ENCODE measurements at regions not wholly inside any gene's neighbourhood (a gene's known extent, or its start where the extent isn't known, plus 50 kb on each side); places are given as distances from the start of the nearest gene placed in this dataset.

GRCh38 chr16:79498928-79499327 is 101.6 kb downstream of the MAF start:
- no peak for DNase-seq (ENCODE audit: low spot score)
- ATAC-seq, result no peak

- ATAC-seq (no peak), DNase-seq (ENCODE audit: low spot score) (no peak)
Measured at GRCh38 chr16:79497606-79498350, 102.8 kb downstream of the MAF start.

GRCh38 chr16:79493911-79494310 is 106.6 kb downstream of the MAF start:
- ATAC-seq (no peak), DNase-seq (ENCODE audit: low spot score) (no peak)

DNA sequence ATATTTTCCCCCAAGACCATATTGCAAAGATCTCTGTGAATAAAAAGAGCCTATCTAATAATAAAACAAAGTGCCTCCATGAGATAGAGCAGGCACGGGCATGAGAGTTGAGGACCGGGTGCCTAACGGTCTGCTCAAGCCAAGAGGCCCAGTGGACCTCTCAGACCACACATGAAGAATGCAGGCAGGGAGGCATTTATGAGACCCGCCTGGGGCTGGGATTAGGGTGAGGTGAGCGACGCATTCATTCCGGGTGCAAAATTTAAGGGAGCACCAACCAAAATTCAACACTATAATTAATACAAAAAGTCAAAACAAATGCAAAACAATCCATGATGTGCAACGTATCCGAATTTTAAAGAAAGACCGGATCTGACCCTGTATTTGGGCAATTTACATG is 108.5 kb downstream of the MAF start:
- no peak for ATAC-seq
- DNase-seq (ENCODE audit: low spot score), result no peak

GRCh38 chr16:79485020-79485419 is 115.5 kb downstream of the MAF start:
- DNase-seq (ENCODE audit: low spot score) (no peak), ATAC-seq (no peak)

DNA sequence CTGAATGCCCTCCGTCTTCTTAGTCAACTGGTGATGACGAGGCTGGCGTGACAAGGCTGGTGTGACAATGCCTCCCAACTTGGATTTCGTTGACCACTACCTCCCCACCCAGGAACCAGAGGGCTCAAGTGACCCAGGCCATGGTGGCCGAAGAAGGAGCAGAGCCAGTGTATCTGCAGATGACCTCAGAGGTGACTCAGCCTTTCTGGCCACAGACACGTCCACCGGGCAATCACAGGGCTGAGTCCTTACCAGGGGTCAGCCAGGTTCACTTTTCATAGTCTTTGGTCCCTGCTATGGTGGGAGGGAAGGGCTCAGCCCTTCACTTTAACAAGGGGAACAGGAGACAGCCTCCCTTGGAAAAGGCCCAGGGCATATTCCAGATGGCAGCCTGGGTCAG is 116.3 kb downstream of the MAF start:
- no peak for ATAC-seq

DNA sequence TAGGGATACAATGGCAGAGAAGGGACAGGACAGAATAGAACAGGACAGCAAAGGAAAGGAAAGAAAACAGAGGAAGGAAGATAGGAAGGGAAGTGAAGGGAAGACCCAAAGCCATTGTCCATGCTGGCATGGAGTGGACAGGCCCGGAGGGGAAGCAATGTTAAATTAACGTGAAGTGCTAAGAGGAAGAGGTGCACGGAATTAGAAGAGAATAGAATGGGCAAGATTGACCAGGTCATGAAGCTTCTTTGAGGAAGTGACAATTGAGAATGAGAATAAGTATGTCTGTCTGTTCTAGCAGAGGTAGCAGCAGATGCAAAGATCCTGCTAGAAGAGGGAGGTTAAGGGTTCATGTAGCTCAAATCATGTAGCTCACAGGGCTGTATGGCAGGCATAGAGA is 117.2 kb downstream of the MAF start:
- no peak for DNase-seq (ENCODE audit: low spot score)
- ATAC-seq, result no peak

More for the DNA sequence above, 116.3 kb downstream of the MAF start:
- DNase-seq (ENCODE audit: low spot score), result no peak

DNA sequence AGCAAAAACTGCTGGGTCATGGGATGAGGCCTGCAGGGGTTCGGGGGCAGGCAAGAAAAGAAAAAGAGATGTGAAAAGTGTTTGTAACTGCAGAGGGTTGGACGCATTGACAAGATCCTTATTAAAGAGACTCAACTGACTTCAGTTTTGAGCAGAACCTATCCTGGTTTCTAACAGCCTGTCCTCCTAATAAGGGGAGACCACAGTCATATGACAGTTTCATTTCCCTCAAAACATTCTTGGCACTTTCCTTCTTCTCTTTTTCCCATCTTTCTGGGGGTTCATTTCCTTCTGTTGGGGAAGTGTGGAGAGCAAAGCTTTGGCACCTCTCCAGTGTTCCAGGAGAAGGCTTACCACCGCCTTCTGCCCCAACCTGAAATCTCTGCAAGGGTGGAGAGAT is 118.5 kb downstream of the MAF start:
- ATAC-seq, result peak; percentile 28

DNA sequence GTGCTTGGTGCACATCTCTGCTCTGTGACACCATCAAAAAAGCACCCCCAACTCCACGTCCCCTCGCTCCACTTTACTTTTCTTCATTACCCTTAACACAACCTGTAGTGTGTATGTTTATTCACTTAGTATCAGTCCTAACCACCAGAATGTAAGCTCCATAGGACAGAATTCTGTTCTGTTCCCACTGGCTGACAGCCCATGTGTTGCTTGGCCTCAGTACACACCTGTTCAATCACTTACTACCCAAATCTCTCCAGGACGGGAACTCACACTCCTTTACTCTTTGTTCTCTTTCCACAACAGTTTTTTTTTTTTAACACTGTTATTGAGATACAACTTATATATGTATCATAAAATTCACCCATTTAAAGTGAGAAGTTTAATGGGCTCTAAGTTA is 119.6 kb downstream of the MAF start:
- DNase-seq (ENCODE audit: low spot score), result no peak
- ATAC-seq, result no peak

More for the DNA sequence above, 118.5 kb downstream of the MAF start:
- no peak for DNase-seq (ENCODE audit: low spot score)

DNA sequence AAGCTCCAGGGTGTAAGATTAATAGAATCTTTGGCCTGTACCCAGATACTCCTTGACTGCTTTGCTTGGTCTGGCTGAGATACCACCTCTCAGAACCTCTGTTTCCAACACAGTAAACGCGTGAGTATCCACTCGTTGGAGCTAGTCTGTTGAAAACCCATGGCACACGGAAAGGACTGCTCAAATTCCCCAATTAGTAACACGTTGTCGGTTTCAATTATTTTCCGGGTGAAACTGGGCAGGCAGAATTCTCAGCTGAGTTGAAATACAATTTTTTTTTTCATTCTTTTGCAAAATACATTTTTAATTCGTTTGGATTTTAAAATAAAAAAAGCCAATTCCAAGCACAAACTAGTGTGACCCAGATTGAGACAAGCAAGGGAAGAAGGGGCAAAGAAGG is 120.5 kb downstream of the MAF start:
- ATAC-seq (no peak), DNase-seq (ENCODE audit: low spot score) (no peak)

- no peak for DNase-seq (ENCODE audit: low spot score)
- no peak for ATAC-seq
Measured at GRCh38 chr16:79476580-79476979, 124.0 kb downstream of the MAF start.

DNA sequence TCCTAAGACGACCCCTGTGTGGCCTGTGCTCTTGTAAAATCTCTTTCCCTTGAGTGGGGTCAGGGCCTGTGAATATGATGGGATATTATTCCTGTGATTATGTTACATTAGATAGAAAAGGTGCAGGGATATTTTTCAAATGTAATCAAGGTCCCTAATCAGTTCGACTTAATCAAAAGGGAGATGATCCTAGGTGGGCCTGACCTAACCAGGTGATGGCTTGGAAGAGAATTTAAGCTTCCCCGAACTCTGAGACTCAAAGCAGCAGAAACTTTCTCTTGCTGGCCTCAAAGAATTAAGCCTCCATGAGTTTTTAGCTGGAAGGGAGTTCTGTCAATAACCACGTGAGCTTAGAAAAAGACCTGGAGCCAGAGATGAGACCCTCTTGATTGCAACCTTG is 124.7 kb downstream of the MAF start:
- ATAC-seq, result no peak
- DNase-seq (ENCODE audit: low spot score), result no peak

DNA sequence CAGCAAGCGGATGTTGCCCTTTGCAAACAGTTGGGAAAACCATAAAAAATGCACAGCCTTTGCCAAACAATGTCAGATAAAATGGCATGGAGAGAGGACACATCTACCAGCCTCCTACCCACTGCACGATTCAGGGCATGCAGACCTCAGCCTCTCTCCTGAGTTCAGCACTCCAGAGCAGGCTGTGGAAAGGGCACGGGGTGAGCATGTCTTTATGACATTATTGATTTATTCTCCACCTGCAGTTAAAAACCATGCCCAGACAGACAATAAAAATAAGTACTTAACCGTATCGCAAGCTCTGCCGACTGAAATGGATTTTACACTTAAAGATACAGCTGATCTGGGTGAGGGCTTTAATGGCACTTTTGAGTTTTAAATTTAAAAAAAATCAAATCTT is 127.1 kb downstream of the MAF start:
- ATAC-seq (no peak), DNase-seq (ENCODE audit: low spot score) (no peak)

GRCh38 chr16:79472426-79472825 is 128.1 kb downstream of the MAF start:
- ATAC-seq (no peak), DNase-seq (ENCODE audit: low spot score) (no peak)

GRCh38 chr16:79469999-79470398 is 130.5 kb downstream of the MAF start:
- ATAC-seq, result peak; percentile 55
- no peak for DNase-seq (ENCODE audit: low spot score)

DNA sequence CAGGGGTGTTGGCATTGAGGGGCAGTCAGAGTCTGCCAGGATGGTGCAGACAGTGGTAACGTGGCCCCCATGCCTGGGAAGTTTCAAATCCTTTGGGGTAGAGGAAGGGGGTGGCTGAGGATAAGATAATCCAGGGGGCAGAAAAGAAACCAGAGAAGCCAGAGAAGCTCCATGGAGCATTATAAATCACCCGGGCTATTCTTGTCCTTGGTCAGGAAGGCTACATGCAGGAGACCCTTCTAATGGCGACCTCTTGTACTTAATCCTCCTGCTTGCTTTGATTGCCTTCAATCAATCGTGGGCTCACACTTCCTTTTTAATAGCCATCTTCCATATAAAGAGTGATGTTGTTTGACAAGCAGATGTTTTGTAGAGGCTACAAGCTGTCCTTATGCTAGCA is 131.9 kb downstream of the MAF start:
- ATAC-seq (no peak), DNase-seq (ENCODE audit: low spot score) (no peak)

GRCh38 chr16:79468121-79468552 is 132.4 kb downstream of the MAF start:
- ATAC-seq (no peak), DNase-seq (ENCODE audit: low spot score) (no peak)

- no peak for ATAC-seq
Measured at GRCh38 chr16:79466111-79466510, 134.4 kb downstream of the MAF start.

GRCh38 chr16:79463841-79464240 is 136.7 kb downstream of the MAF start:
- DNase-seq (ENCODE audit: low spot score) (no peak), ATAC-seq (no peak)

More at GRCh38 chr16:79466111-79466510, 134.4 kb downstream of the MAF start:
- DNase-seq (ENCODE audit: low spot score), result no peak

DNA sequence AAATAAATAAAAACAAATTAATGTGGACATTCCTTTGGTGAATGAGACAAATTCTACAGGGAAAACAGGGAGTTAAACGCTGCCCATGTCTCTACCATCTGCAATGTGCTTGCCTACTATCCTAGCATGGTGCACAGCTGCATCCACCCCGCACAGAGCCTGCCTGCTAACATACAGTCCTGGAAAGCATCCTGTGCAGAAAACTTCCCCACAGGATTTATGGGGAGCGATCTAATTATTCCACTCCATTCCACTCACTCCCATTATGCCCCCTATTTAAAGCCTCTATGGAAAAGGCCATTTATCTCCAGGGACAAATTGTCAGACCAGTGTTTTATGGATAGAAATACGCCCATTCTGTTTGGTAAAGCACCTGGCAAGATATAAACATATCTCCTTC is 144.5 kb downstream of the MAF start:
- ATAC-seq, result no peak
- DNase-seq (ENCODE audit: low spot score), result no peak

DNA sequence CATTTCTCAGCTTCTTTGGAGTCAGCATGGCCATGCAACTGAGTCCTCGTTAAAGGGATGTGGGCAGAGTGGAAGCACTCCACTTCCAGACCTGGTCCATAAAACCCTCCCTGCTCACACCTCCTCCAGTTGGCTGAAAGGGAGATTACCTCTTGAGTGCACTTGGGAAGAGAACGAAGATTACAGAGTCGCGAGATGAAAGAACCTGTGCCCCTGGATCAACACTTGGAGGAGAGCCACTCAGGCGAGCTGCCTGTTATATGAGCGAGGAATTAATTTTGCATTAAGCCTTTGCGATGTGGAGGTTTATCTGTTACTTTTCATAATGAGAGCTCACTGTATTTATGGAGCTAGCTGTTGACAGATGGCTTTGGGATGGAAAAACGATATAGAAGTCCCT is 147.9 kb downstream of the MAF start:
- ATAC-seq (no peak), DNase-seq (ENCODE audit: low spot score) (no peak)

DNA sequence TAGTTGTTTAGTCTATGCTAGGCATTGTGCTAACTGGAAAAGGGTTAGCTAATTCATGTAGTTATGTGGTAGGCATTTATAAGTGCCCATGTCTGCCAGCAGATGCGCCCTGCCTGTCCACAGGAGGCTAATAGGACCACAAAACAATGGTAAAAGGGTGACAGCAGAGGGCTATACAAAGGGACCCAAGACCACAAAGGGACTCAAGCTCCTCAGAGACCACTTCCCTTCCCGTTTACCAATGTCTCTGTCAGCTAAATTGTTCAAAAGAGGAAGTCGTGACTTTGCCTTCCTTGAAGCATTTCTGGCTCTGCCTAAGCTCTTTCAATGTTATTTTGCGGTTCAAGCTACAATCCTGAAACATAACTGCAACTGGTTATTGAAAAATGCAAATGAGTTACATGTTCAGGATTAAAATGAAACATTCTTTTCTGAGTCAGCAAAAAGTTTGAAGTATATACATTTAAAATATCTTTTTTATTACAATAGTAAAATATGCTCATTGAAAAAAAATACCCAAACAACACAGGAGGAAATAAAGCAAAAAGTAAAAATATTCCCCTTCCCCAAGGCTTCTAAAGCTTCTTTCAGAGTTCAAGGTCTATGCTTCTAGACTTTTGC is 149.2 kb downstream of the MAF start:
- DNase-seq (ENCODE audit: low spot score) (no peak), ATAC-seq (no peak)

GRCh38 chr16:79449900-79450299 is 150.6 kb downstream of the MAF start:
- no peak for DNase-seq (ENCODE audit: low spot score)
- ATAC-seq, result no peak
